SK-N-SH (cell line): ENCODE measurements at regions not wholly inside any gene's neighbourhood (a gene's known extent, or its start where the extent isn't known, plus 50 kb on each side); places are given as distances from the start of the nearest gene placed in this dataset.

Experiments used
- CTCF ChIA-PET: fragments of 300-600, 350-600 bp; formaldehyde crosslinking; extraction: SDS; loops from one replicate; lab custom pipeline; 2021; lab: Yijun Ruan, JAX
- POLR2A ChIA-PET: fragments of 350-600 bp; sonication (Branson Sonifier 250); formaldehyde crosslinking; extraction: SDS; loops from one replicate; lab custom pipeline; 2020; ENCODE audit warnings: antibody characterized with exemption, inconsistent platforms; lab: Yijun Ruan, JAX
- DNase-seq: peaks from one replicate; pipeline ENCODE4 v3.0.0; 2012
- H2AFZ ChIP-seq: fragments of 200-600 bp; sonication (generic); 2 replicates; pipeline ENCODE4 v1.8.1; 2016; ENCODE audit warnings: antibody characterized with exemption, mild to moderate bottlenecking, low read depth
- H3F3A ChIP-seq: fragments of 200-600 bp; sonication (generic); replicated peaks from 2 replicates; pipeline ENCODE3; 2016; ENCODE audit warnings: antibody characterized with exemption, mild to moderate bottlenecking; ENCODE audit not compliant: insufficient read depth
- H3K27ac ChIP-seq, 2 experiments: fragments of 200-500 bp in 1 of 2; fragments of 200-600 bp in 1 of 2; sonication (Bioruptor generic) in 1 of 2; sonication (generic), shearing (Covaris generic) in 1 of 2; 2 replicates each; pipeline versions ENCODE4 v1.5.1 to v1.6.1; 2014 to 2016; ENCODE audit warnings: low read depth in 2 of 2, inconsistent platforms in 1 of 2, low read length in 1 of 2, mild to moderate bottlenecking in 1 of 2, mixed read lengths in 1 of 2
- H3K27me3 ChIP-seq: fragments of 200-600 bp; sonication (generic), shearing (Covaris generic); 2 replicates; pipeline ENCODE4 v1.6.1; 2016; ENCODE audit warnings: mixed run types; ENCODE audit not compliant: insufficient read depth
- H3K36me3 ChIP-seq, 2 experiments: fragments of 200-500 bp in 1 of 2; fragments of 200-600 bp in 1 of 2; sonication (Bioruptor generic) in 1 of 2; sonication (generic) in 1 of 2; replicated peaks in 1 of 2; 2 replicates each; pipeline versions ENCODE3 to v1.5.1; 2014 to 2016; ENCODE audit warnings: low read length in 1 of 2, mild to moderate bottlenecking in 1 of 2; ENCODE audit not compliant: insufficient read depth in 2 of 2, control insufficient read depth in 1 of 2
- H3K4me1 ChIP-seq, 2 experiments: fragments of 200-500 bp in 1 of 2; fragments of 200-600 bp in 1 of 2; sonication (Bioruptor generic) in 1 of 2; sonication (generic), shearing (Covaris generic) in 1 of 2; 2 replicates each; pipeline versions ENCODE4 v1.5.1 to v1.6.1; 2014 to 2016; ENCODE audit warnings: low read depth in 1 of 2, low read length in 1 of 2, mixed run types in 1 of 2; ENCODE audit not compliant: insufficient read depth in 2 of 2, control insufficient read depth in 1 of 2
- H3K4me2 ChIP-seq: fragments of 200-600 bp; sonication (generic), shearing (Covaris generic); 2 replicates; pipeline ENCODE4 v1.6.1; 2017; ENCODE audit warnings: mixed run types
- H3K4me3 ChIP-seq, 2 experiments: fragments of 200-500 bp in 1 of 2; fragments of 200-600 bp in 1 of 2; sonication (Bioruptor generic) in 1 of 2; sonication (generic), shearing (Covaris generic) in 1 of 2; 2 replicates each; pipeline versions ENCODE4 v1.5.1 to v1.8.1; 2014 to 2016; ENCODE audit warnings: low read depth in 2 of 2, inconsistent platforms in 1 of 2, low read length in 1 of 2, mild to moderate bottlenecking in 1 of 2, mixed read lengths in 1 of 2, moderate library complexity in 1 of 2
- H3K79me2 ChIP-seq: fragments of 200-600 bp; sonication (generic); 2 replicates; pipeline ENCODE4 v1.8.1; 2017; ENCODE audit warnings: mild to moderate bottlenecking; ENCODE audit not compliant: insufficient read depth
- H3K9ac ChIP-seq: fragments of 200-600 bp; sonication (generic); 2 replicates; pipeline ENCODE4 v1.6.1; 2017; ENCODE audit warnings: mixed run types
- H3K9me2 ChIP-seq: fragments of 200-600 bp; sonication (generic); 2 replicates; pipeline ENCODE4 v1.6.1; 2017; ENCODE audit warnings: mixed run types
- H3K9me3 ChIP-seq: fragments of 200-600 bp; sonication (generic); 2 replicates; pipeline ENCODE4 v1.6.1; 2017; ENCODE audit warnings: mixed run types, mild to moderate bottlenecking, moderate library complexity
- H4K20me1 ChIP-seq: fragments of 200-600 bp; sonication (generic); 2 replicates; pipeline ENCODE4 v1.6.1; 2017; ENCODE audit warnings: mild to moderate bottlenecking, mixed run types; ENCODE audit not compliant: insufficient read depth
- CHD2 ChIP-seq: fragments of 150-350 bp; IDR thresholded peaks from 2 replicates; pipeline ENCODE4 v1.6.1; 2018; ENCODE audit warnings: low read length; ENCODE audit not compliant: partially characterized antibody
- EP300 ChIP-seq, 2 experiments: IDR thresholded peaks; 2 replicates each; pipeline versions ENCODE4 v1.4.0 to v1.6.1; 2012; ENCODE audit warnings: borderline replicate concordance in 1 of 2, low read depth in 1 of 2, low read length in 1 of 2
- FOSL2 ChIP-seq: IDR thresholded peaks from 2 replicates; pipeline ENCODE4 v1.4.0; 2012; ENCODE audit warnings: low read depth, mild to moderate bottlenecking, moderate library complexity, borderline replicate concordance
- GATA2 ChIP-seq: sonication (generic); formaldehyde crosslinking; IDR thresholded peaks from 2 replicates; pipeline ENCODE4 v1.5.0; 2020; ENCODE audit warnings: mild to moderate bottlenecking, missing genetic modification reagents
- MEF2A ChIP-seq: IDR thresholded peaks from 2 replicates; pipeline ENCODE4 v1.4.0; 2012; ENCODE audit warnings: low read depth, borderline replicate concordance
- NRF1 ChIP-seq: IDR thresholded peaks from 2 replicates; pipeline ENCODE4 v1.6.1; 2012; ENCODE audit warnings: low read depth, mild to moderate bottlenecking, low read length
- POLR2AphosphoS5 ChIP-seq: IDR thresholded peaks from 2 replicates; pipeline ENCODE4 v1.6.1; 2012; ENCODE audit warnings: low read depth, low read length
- RCOR1 ChIP-seq: fragments of 150-350 bp; IDR thresholded peaks from 2 replicates; pipeline ENCODE4 v1.6.1; 2017; ENCODE audit warnings: antibody characterized with exemption, low read length
- RFX5 ChIP-seq: IDR thresholded peaks from 2 replicates; pipeline ENCODE4 v1.6.1; 2012; ENCODE audit warnings: mild to moderate bottlenecking, improper control_type of control experiment, low read length
- TCF12 ChIP-seq: IDR thresholded peaks from 2 replicates; pipeline ENCODE4 v1.4.0; 2012
- YY1 ChIP-seq: IDR thresholded peaks from 2 replicates; pipeline ENCODE4 v1.4.0; 2012; ENCODE audit warnings: low read depth, mild to moderate bottlenecking
- WGBS: methylation state at CpG from one replicate; pipeline ENCODE4 v1.1.6; 2017; ENCODE audit warnings: low lambda C conversion rate; 5-methylcytosine and 5-hydroxymethylcytosine counted together
- TF ChIP-seq, protein P1 (sequence below): IDR thresholded peaks from 2 replicates; pipeline ENCODE4; 2012
- TF ChIP-seq, protein P2 (sequence below): fragments of 150-350 bp; IDR thresholded peaks from 2 replicates; pipeline ENCODE4 v1.6.1; 2016; ENCODE audit warnings: mild to moderate bottlenecking, low read depth, low read length
- TF ChIP-seq, protein P3 (sequence below): IDR thresholded peaks from 2 replicates; pipeline ENCODE4 v1.4.0; 2012; ENCODE audit warnings: low read depth, borderline replicate concordance
- TF ChIP-seq, protein P4 (sequence below): IDR thresholded peaks from 2 replicates; pipeline ENCODE4 v1.4.0; 2012; ENCODE audit warnings: low read depth, borderline replicate concordance

DNA sequence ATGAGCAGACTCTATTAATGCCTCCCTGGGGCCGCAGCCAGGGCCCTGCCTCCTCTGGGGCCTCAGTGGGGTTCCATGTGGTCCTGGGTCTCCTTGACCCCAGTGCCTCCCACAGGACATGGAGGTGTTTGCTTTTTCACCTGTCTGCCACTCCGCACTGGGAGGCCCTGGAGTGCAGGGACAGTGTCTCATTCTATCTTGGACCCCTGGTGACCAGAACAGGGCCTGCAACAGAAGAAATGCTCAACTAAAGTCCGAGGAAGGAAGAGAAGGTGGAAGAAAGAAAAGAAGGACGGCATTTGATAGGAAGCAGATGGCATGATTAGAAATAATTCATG, 243.2 kb downstream of the CDK5RAP2 start:
- no peak overlapping the region for H2AFZ ChIP-seq
- TF ChIP-seq, protein P1, sequence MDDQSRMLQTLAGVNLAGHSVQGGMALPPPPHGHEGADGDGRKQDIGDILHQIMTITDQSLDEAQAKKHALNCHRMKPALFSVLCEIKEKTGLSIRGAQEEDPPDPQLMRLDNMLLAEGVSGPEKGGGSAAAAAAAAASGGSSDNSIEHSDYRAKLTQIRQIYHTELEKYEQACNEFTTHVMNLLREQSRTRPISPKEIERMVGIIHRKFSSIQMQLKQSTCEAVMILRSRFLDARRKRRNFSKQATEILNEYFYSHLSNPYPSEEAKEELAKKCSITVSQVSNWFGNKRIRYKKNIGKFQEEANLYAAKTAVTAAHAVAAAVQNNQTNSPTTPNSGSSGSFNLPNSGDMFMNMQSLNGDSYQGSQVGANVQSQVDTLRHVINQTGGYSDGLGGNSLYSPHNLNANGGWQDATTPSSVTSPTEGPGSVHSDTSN = no peak
- TF ChIP-seq RFX5 (no peak), TCF12 (no peak), POLR2AphosphoS5 (no peak), FOSL2 (no peak), GATA2 (CRISPR knock-in tag) (no peak), EP300 (IDR thresholded peaks at IDR 0.05; ENCODE audit: borderline replicate concordance in 1 of 2, low read depth in 1 of 2, low read length in 1 of 2) (no peak), YY1 (no peak), RCOR1 (no peak), NRF1 (no peak), CHD2 (no peak), MEF2A (no peak)
- TF ChIP-seq, protein P2, sequence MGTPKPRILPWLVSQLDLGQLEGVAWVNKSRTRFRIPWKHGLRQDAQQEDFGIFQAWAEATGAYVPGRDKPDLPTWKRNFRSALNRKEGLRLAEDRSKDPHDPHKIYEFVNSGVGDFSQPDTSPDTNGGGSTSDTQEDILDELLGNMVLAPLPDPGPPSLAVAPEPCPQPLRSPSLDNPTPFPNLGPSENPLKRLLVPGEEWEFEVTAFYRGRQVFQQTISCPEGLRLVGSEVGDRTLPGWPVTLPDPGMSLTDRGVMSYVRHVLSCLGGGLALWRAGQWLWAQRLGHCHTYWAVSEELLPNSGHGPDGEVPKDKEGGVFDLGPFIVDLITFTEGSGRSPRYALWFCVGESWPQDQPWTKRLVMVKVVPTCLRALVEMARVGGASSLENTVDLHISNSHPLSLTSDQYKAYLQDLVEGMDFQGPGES = no peak
- TF ChIP-seq, protein P3, sequence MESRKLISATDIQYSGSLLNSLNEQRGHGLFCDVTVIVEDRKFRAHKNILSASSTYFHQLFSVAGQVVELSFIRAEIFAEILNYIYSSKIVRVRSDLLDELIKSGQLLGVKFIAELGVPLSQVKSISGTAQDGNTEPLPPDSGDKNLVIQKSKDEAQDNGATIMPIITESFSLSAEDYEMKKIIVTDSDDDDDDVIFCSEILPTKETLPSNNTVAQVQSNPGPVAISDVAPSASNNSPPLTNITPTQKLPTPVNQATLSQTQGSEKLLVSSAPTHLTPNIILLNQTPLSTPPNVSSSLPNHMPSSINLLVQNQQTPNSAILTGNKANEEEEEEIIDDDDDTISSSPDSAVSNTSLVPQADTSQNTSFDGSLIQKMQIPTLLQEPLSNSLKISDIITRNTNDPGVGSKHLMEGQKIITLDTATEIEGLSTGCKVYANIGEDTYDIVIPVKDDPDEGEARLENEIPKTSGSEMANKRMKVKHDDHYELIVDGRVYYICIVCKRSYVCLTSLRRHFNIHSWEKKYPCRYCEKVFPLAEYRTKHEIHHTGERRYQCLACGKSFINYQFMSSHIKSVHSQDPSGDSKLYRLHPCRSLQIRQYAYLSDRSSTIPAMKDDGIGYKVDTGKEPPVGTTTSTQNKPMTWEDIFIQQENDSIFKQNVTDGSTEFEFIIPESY = no peak
- TF ChIP-seq, protein P4, sequence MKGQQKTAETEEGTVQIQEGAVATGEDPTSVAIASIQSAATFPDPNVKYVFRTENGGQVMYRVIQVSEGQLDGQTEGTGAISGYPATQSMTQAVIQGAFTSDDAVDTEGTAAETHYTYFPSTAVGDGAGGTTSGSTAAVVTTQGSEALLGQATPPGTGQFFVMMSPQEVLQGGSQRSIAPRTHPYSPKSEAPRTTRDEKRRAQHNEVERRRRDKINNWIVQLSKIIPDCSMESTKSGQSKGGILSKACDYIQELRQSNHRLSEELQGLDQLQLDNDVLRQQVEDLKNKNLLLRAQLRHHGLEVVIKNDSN = no peak
- TF ChIP-seq, all 33 proteins: peak for 0
- Histone ChIP-seq H3K4me3 (no peak overlapping the region), H3K4me2 (no peak overlapping the region), H3K36me3 (no peaks in the 10 kb centered on the region), H4K20me1 (no peaks in the 10 kb centered on the region), H3K79me2 (no peaks in the 10 kb centered on the region), H3K27me3 (no peaks in the 10 kb centered on the region), H3K9ac (no peak overlapping the region), H3K9me3 (no peaks in the 10 kb centered on the region), H3K4me1 (no peaks in the 10 kb centered on the region), H3F3A (no peaks in the 10 kb centered on the region), H3K9me2 (no peaks in the 10 kb centered on the region), H3K27ac (no peak overlapping the region)
- POLR2A ChIA-PET = no interaction called here
- CTCF ChIA-PET = interaction anchor here (1.0 to 1.2 kb wide), 2 partner anchors 12 to 14 kb away, joined by 3 to 4 read pairs; no protein-coding TSS in a partner anchor
- WGBS = 37% methylated on average over 4 of the region's 4 CpGs
- no peak for DNase-seq
